Stomach (tissue), 4 donors: ENCODE measurements at regions not wholly inside any gene's neighbourhood (a gene's known extent, or its start where the extent isn't known, plus 50 kb on each side); places are given as distances from the start of the nearest gene placed in this dataset.

Experiments
- CTCF ChIP-seq, 7 experiments: fragments of 450-650 bp in 4 of 7; fragments of 200-600 bp in 3 of 7; sonication (generic) in 3 of 7; IDR thresholded peaks; one replicate each; pipeline ENCODE4 v1.5.1; 2016 to 2019; ENCODE audit warnings: antibody characterized with exemption in 7 of 7, control low read depth in 2 of 7, mild to moderate bottlenecking in 1 of 7
- EP300 ChIP-seq: sonication (generic); formaldehyde crosslinking; IDR thresholded peaks from one replicate; pipeline ENCODE4 v1.6.1; 2017; ENCODE audit warnings: antibody characterized with exemption
- POLR2AphosphoS5 ChIP-seq, 3 donors: sonication (generic); formaldehyde crosslinking; IDR thresholded peaks; one replicate each; pipeline ENCODE4 v1.6.1; 2016; ENCODE audit warnings: antibody characterized with exemption in 3 of 3

- TF ChIP-seq CTCF (IDR thresholded peaks at IDR 0.05) = no peak
- TF ChIP-seq EP300 = no peak
- TF ChIP-seq POLR2AphosphoS5 (IDR thresholded peaks at IDR 0.05) = peak in 1 of 3 donors; percentile 21
These were observed 69.7 kb upstream of the TNS3 start for GRCh38 chr7:47651355-47652317.
